ENCODE measurements at regions not wholly inside any gene's neighbourhood (a gene's known extent, or its start where the extent isn't known, plus 50 kb on each side); places are given as distances from the start of the nearest gene placed in this dataset.

DNA sequence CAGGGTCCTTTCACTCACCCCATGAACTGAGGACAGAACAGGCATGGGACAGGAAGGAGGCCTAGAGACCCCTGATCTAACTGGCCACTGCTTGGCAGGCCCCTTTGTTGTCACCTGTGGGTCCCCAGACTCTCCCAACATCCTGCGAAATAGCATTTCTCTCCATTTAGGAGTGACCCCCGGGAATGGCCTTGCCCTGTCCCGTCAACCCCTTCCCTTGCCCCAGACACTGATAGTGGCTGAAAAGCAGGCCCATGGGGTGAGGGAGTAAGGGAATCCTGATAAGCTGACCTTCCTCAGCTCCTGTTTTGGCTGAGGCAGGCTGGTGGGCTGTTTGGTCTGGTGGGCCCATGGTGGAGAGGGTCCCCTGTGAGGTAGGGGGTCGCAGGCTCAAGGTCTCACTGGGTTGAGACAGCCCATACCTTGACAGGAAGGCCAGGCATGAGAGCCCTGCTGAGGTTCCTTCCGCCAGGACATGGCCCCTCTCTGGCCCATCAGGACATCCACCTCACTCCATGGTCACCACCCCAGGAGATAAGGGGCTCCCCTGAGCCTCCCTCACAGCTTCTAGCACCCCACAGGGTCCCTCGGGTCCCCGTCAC is 139.3 kb downstream of the MRPL14 start:
- TF ChIP-seq POLR2AphosphoS5 (IDR thresholded peaks at IDR 0.05; ENCODE audit: low read depth) (no peak), CTCF (IDR thresholded peaks at IDR 0.05; ENCODE audit: insufficient read depth, low read length) (no peak), REST (IDR thresholded peaks at IDR 0.05; ENCODE audit: insufficient replicate concordance, low read depth) (no peak), GABPA (IDR thresholded peaks at IDR 0.05; ENCODE audit: low read depth) (no peak), SPI1 (IDR thresholded peaks at IDR 0.05; ENCODE audit: borderline replicate concordance, low read depth) (no peak)
